SK-N-SH treated with all-trans-retinoic acid at 6 μM for 48 hours (cell line): ENCODE measurements at regions not wholly inside any gene's neighbourhood (a gene's known extent, or its start where the extent isn't known, plus 50 kb on each side); places are given as distances from the start of the nearest gene placed in this dataset.

Experiments used
- ATAC-seq: fragments of 200-7000 bp; cut with Tn5 transposase; 3 replicates; pipeline ENCODE4 v1.9.1; 2020; ENCODE audit warnings: mild to moderate bottlenecking, moderate library complexity
- ARNTL ChIP-seq: fragments of 450-650 bp; formaldehyde crosslinking; IDR thresholded peaks from 2 replicates; pipeline ENCODE4 v1.5.0; 2020; ENCODE audit warnings: low read depth, mild to moderate bottlenecking, moderate library complexity, borderline replicate concordance
- BACH2 ChIP-seq: fragments of 250-450 bp; sonication (Bioruptor Pico); IDR thresholded peaks from 2 replicates; pipeline ENCODE4 v1.9.0; 2021; ENCODE audit warnings: mild to moderate bottlenecking, borderline replicate concordance
- CREB5 ChIP-seq: fragments of 250-450 bp; sonication (Bioruptor Pico); IDR thresholded peaks from 2 replicates; pipeline ENCODE4 v1.5.1; 2020; ENCODE audit warnings: low read depth, mild to moderate bottlenecking, moderate library complexity
- CSDC2 ChIP-seq: fragments of 250-450 bp; sonication (Bioruptor Pico); IDR thresholded peaks from 2 replicates; pipeline ENCODE4 v1.5.0; 2020; ENCODE audit warnings: mild to moderate bottlenecking, moderate library complexity
- ESRRG ChIP-seq: fragments of 250-450 bp; sonication (Bioruptor Pico); IDR thresholded peaks from 2 replicates; pipeline ENCODE4 v1.6.1; 2021; ENCODE audit warnings: mild to moderate bottlenecking
- GLIS3 ChIP-seq: fragments of 250-450 bp; sonication (Bioruptor Pico); IDR thresholded peaks from 2 replicates; pipeline ENCODE4 v1.5.0; 2020; ENCODE audit warnings: mild to moderate bottlenecking, moderate library complexity
- OSR1 ChIP-seq: fragments of 250-450 bp; sonication (Bioruptor Pico); IDR thresholded peaks from 2 replicates; pipeline ENCODE4 v1.8.0; 2022; ENCODE audit warnings: moderate library complexity, mild to moderate bottlenecking, inconsistent platforms
- PATZ1 ChIP-seq: fragments of 250-450 bp; sonication (Bioruptor Pico); IDR thresholded peaks from 2 replicates; pipeline ENCODE4 v1.8.0; 2020; ENCODE audit warnings: mild to moderate bottlenecking, moderate library complexity, borderline replicate concordance
- POU6F1 ChIP-seq: fragments of 250-450 bp; sonication (Bioruptor Pico); IDR thresholded peaks from 2 replicates; pipeline ENCODE4 v1.8.0; 2021; ENCODE audit warnings: low read depth, mild to moderate bottlenecking, moderate library complexity, borderline replicate concordance
- PPARA ChIP-seq: fragments of 250-450 bp; sonication (Bioruptor Pico); IDR thresholded peaks from 2 replicates; pipeline ENCODE4 v1.5.0; 2020; ENCODE audit warnings: mild to moderate bottlenecking, borderline replicate concordance
- RARB ChIP-seq: fragments of 250-450 bp; sonication (Bioruptor Pico); IDR thresholded peaks from 2 replicates; pipeline ENCODE4 v1.8.0; 2021; ENCODE audit warnings: mild to moderate bottlenecking, moderate library complexity
- SNAI2 ChIP-seq: fragments of 250-450 bp; sonication (Bioruptor Pico); IDR thresholded peaks from 2 replicates; pipeline ENCODE4 v1.5.0; 2020; ENCODE audit warnings: mild to moderate bottlenecking, moderate library complexity
- TCF4 ChIP-seq: fragments of 250-450 bp; sonication (Bioruptor Pico); IDR thresholded peaks from 2 replicates; pipeline ENCODE4 v1.8.0; 2021; ENCODE audit warnings: mild to moderate bottlenecking, moderate library complexity, borderline replicate concordance
- TOX ChIP-seq: fragments of 250-450 bp; sonication (Bioruptor Pico); IDR thresholded peaks from 2 replicates; pipeline ENCODE4 v1.8.0; 2021; ENCODE audit warnings: mild to moderate bottlenecking, moderate library complexity, borderline replicate concordance
- TSHZ2 ChIP-seq: fragments of 250-450 bp; sonication (Bioruptor Pico); IDR thresholded peaks from 2 replicates; pipeline ENCODE4 v1.5.0; 2020; ENCODE audit warnings: mild to moderate bottlenecking, moderate library complexity
- ZC3H10 ChIP-seq: fragments of 250-450 bp; sonication (Bioruptor Pico); IDR thresholded peaks from 2 replicates; pipeline ENCODE4 v1.5.1; 2021; ENCODE audit warnings: mild to moderate bottlenecking, moderate library complexity
- ZFP3 ChIP-seq: fragments of 250-450 bp; sonication (Bioruptor Pico); IDR thresholded peaks from 2 replicates; pipeline ENCODE4 v1.5.0; 2020; ENCODE audit warnings: mild to moderate bottlenecking, moderate library complexity
- ZFP30 ChIP-seq: fragments of 450-650 bp; formaldehyde crosslinking; IDR thresholded peaks from 2 replicates; pipeline ENCODE4 v1.5.0; 2022; ENCODE audit warnings: mild to moderate bottlenecking, moderate library complexity
- ZNF565 ChIP-seq: fragments of 450-650 bp; formaldehyde crosslinking; conservative IDR thresholded peaks from 2 replicates; pipeline ENCODE4 v1.5.0; 2020; ENCODE audit warnings: low read depth, mild to moderate bottlenecking, moderate library complexity
- ZNF70 ChIP-seq: fragments of 450-650 bp; formaldehyde crosslinking; IDR thresholded peaks from 2 replicates; pipeline ENCODE4 v1.5.0; 2020; ENCODE audit warnings: mild to moderate bottlenecking, moderate library complexity
- ZNF8 ChIP-seq: fragments of 450-650 bp; formaldehyde crosslinking; IDR thresholded peaks from 2 replicates; pipeline ENCODE4 v1.5.0; 2020; ENCODE audit warnings: mild to moderate bottlenecking, moderate library complexity

- TF ChIP-seq TOX (no peak), ZC3H10 (CRISPR knock-in tag) (no peak), ZFP3 (CRISPR knock-in tag) (no peak), ESRRG (CRISPR knock-in tag) (no peak), CREB5 (CRISPR knock-in tag) (no peak), PATZ1 (CRISPR knock-in tag) (no peak), ZFP30 (CRISPR knock-in tag) (no peak), TCF4 (CRISPR knock-in tag) (no peak), SNAI2 (CRISPR knock-in tag) (no peak), BACH2 (no peak), ZNF8 (CRISPR knock-in tag) (no peak), RARB (CRISPR knock-in tag) (no peak), TSHZ2 (CRISPR knock-in tag) (no peak), ARNTL (no peak), ZNF70 (no peak), ZNF565 (CRISPR knock-in tag) (no peak), POU6F1 (no peak), CSDC2 (CRISPR knock-in tag) (no peak)
- TF ChIP-seq, all 23 proteins: peak for 0
- ATAC-seq = no peak
Measured at GRCh38 chr10:36789974-36790373, 335.4 kb upstream of the ANKRD30A start.

GRCh38 chr10:36788152-36788551 is 337.2 kb upstream of the ANKRD30A start:
- no peak for TF ChIP-seq OSR1 (CRISPR knock-in tag)
- no peak for TF ChIP-seq SNAI2 (CRISPR knock-in tag)
- TF ChIP-seq ZC3H10 (CRISPR knock-in tag) = no peak
- TF ChIP-seq BACH2 = no peak
- TF ChIP-seq PPARA (CRISPR knock-in tag) = no peak
- TF ChIP-seq GLIS3 (CRISPR knock-in tag) = no peak
- TF ChIP-seq TSHZ2 (CRISPR knock-in tag) = no peak
- no peak for TF ChIP-seq ZNF8 (CRISPR knock-in tag)
- TF ChIP-seq TOX = no peak
- no peak for TF ChIP-seq ESRRG (CRISPR knock-in tag)
- no peak for TF ChIP-seq ZNF565 (CRISPR knock-in tag)
- ATAC-seq = no peak

- TF ChIP-seq ZC3H10 (CRISPR knock-in tag) (no peak), ARNTL (no peak), PATZ1 (CRISPR knock-in tag) (no peak), ESRRG (CRISPR knock-in tag) (no peak), GLIS3 (CRISPR knock-in tag) (no peak), ZNF565 (CRISPR knock-in tag) (no peak)
- ATAC-seq = no peak
Measured at GRCh38 chr10:36783400-36783799, 342.0 kb upstream of the ANKRD30A start.
